Vagina (tissue), 2 donors: ENCODE measurements at regions not wholly inside any gene's neighbourhood (a gene's known extent, or its start where the extent isn't known, plus 50 kb on each side); places are given as distances from the start of the nearest gene placed in this dataset.

Experiments used
- DNase-seq, 2 donors: peaks; one replicate each; pipeline ENCODE4 v3.0.0-alpha.2; 2017; ENCODE audit errors: extremely low spot score in 2 of 2
- H3K27ac ChIP-seq: fragments of 200-600 bp; sonication (generic); one replicate; pipeline ENCODE4 v1.5.1; 2019
- H3K27me3 ChIP-seq: fragments of 200-600 bp; sonication (generic); one replicate; pipeline ENCODE4 v1.5.1; 2019
- H3K36me3 ChIP-seq, 2 donors: fragments of 200-600 bp; sonication (generic); one replicate each; pipeline ENCODE4 v1.5.1; 2017 to 2019
- H3K4me1 ChIP-seq: fragments of 200-600 bp; sonication (generic); one replicate; pipeline ENCODE4 v1.5.1; 2019
- H3K4me3 ChIP-seq, 2 donors: fragments of 200-600 bp; sonication (generic); 1 replicate in 1 of 2; 2 replicates in 1 of 2; pipeline ENCODE4 v1.5.1; 2016 to 2019
- H3K9me3 ChIP-seq: fragments of 200-600 bp; sonication (generic); one replicate; pipeline ENCODE4 v1.5.1; 2019
- POLR2A ChIP-seq, 2 donors: fragments of 450-650 bp; IDR thresholded peaks; one replicate each; pipeline ENCODE4 v1.6.1; 2017; ENCODE audit warnings: antibody characterized with exemption in 2 of 2, mild to moderate bottlenecking in 2 of 2, moderate library complexity in 2 of 2
- POLR2AphosphoS5 ChIP-seq, 2 donors: sonication (generic); formaldehyde crosslinking; IDR thresholded peaks; one replicate each; pipeline ENCODE4 v1.9.0; 2017; ENCODE audit warnings: antibody characterized with exemption in 2 of 2, mild to moderate bottlenecking in 2 of 2, low read depth in 1 of 2; ENCODE audit not compliant: insufficient read depth in 1 of 2
- intact Hi-C: fragments of 100-400 bp; cut with DNase I; formaldehyde crosslinking; loops from one replicate; pipeline ENCODE4 v1.15.1; 2023
- TF ChIP-seq, protein P1 (sequence below), 3 experiments: fragments of 450-650 bp in 2 of 3; fragments of 200-600 bp in 1 of 3; sonication (generic) in 1 of 3; IDR thresholded peaks; one replicate each; pipeline ENCODE4 v1.5.1; 2017 to 2019; ENCODE audit warnings: antibody characterized with exemption in 3 of 3, mild to moderate bottlenecking in 2 of 3, moderate library complexity in 2 of 3

DNA sequence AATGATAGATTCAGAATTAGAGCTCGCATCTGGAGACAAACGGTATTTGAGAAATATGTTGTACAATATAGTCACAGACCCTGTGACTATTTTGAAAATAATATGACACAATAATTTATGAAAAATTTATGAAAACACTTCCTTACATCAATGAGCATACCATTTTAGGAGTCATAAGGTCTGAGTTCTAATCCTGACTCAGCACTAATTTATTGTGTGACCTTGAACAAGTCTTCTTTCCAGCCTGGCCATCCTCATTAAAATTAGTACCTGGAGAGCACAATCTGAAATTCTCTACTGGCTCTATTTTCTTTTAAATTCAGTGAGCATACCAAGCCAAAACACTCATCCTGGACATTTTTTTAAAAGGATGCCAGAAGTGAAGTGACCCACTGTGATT, 622.3 kb downstream of the SMARCA1 start:
- intact Hi-C loops: no loop called here

DNA sequence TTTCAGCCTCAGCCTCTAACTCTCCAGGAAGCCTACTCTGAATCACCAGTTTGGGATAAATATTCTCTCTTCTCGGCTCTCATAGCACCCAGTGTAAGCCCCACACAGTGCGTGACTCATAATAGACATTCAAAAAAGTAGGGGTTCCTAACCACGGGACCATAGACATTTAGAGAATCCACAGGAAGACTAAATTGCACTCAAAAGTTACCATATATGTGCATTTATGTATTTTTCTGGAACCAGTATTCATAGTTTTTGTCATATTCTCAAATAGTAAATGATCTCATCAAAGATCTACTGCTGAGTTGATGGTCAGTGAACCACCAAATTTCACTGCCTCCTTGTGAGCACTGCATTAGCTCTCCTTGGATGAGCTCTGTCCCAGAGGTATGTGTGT, 625.7 kb downstream of the SMARCA1 start:
- H3K4me1 ChIP-seq: no peaks in the 10 kb centered on the region
- DNase-seq: no peak
- no peaks in the 10 kb centered on the region for H3K36me3 ChIP-seq
- TF ChIP-seq POLR2A (IDR thresholded peaks at IDR 0.05): no peak
- TF ChIP-seq POLR2AphosphoS5 (IDR thresholded peaks at IDR 0.05; ENCODE audit: insufficient read depth in 1 of 2, low read depth in 1 of 2): no peak
- TF ChIP-seq, protein P1, sequence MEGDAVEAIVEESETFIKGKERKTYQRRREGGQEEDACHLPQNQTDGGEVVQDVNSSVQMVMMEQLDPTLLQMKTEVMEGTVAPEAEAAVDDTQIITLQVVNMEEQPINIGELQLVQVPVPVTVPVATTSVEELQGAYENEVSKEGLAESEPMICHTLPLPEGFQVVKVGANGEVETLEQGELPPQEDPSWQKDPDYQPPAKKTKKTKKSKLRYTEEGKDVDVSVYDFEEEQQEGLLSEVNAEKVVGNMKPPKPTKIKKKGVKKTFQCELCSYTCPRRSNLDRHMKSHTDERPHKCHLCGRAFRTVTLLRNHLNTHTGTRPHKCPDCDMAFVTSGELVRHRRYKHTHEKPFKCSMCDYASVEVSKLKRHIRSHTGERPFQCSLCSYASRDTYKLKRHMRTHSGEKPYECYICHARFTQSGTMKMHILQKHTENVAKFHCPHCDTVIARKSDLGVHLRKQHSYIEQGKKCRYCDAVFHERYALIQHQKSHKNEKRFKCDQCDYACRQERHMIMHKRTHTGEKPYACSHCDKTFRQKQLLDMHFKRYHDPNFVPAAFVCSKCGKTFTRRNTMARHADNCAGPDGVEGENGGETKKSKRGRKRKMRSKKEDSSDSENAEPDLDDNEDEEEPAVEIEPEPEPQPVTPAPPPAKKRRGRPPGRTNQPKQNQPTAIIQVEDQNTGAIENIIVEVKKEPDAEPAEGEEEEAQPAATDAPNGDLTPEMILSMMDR (IDR thresholded peaks at IDR 0.05): no peak
- intact Hi-C loops: no loop called here
- H3K9me3 ChIP-seq: no peaks in the 10 kb centered on the region
- H3K4me3 ChIP-seq: no peak overlapping the region
- no peaks in the 10 kb centered on the region for H3K27me3 ChIP-seq
- no peak overlapping the region for H3K27ac ChIP-seq

More for the DNA sequence above, 622.3 kb downstream of the SMARCA1 start:
- no peak overlapping the region for H3K4me3 ChIP-seq
- no peaks in the 10 kb centered on the region for H3K9me3 ChIP-seq
- H3K4me1 ChIP-seq: no peaks in the 10 kb centered on the region
- no peak overlapping the region for H3K27ac ChIP-seq
- no peak for DNase-seq
- no peaks in the 10 kb centered on the region for H3K27me3 ChIP-seq
- H3K36me3 ChIP-seq: no peaks in the 10 kb centered on the region
- no peak for TF ChIP-seq POLR2A (IDR thresholded peaks at IDR 0.05)
- TF ChIP-seq, protein P1 (IDR thresholded peaks at IDR 0.05): no peak
- no peak for TF ChIP-seq POLR2AphosphoS5 (IDR thresholded peaks at IDR 0.05; ENCODE audit: insufficient read depth in 1 of 2, low read depth in 1 of 2)

DNA sequence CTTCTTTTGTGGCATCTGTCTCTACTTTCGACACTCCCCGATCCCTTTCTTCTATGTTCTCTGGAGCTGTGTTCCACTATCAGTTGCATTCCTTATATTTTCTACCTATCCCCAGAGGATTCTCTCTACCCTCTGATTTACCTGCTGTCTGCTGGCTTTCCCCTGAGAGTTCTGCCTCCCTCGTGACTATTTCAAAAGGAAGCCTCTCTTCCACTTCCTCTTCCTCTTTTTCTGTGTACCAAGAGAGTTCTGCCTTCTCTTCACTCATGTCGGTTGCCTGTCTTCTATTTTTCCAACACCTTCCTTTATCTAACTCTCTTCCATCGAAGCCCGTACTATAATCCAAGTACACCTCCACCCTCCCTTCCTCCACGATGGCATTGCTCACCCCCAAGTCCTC, 631.7 kb downstream of the SMARCA1 start:
- intact Hi-C loops: no loop called here
- Histone ChIP-seq H3K4me3 (no peak overlapping the region), H3K27ac (no peak overlapping the region), H3K27me3 (no peaks in the 10 kb centered on the region), H3K9me3 (no peaks in the 10 kb centered on the region), H3K36me3 (no peaks in the 10 kb centered on the region), H3K4me1 (no peaks in the 10 kb centered on the region)
- no peak for DNase-seq
- TF ChIP-seq POLR2AphosphoS5 (IDR thresholded peaks at IDR 0.05; ENCODE audit: insufficient read depth in 1 of 2, low read depth in 1 of 2) (no peak), POLR2A (IDR thresholded peaks at IDR 0.05) (no peak)
- TF ChIP-seq, protein P1 (IDR thresholded peaks at IDR 0.05): no peak

DNA sequence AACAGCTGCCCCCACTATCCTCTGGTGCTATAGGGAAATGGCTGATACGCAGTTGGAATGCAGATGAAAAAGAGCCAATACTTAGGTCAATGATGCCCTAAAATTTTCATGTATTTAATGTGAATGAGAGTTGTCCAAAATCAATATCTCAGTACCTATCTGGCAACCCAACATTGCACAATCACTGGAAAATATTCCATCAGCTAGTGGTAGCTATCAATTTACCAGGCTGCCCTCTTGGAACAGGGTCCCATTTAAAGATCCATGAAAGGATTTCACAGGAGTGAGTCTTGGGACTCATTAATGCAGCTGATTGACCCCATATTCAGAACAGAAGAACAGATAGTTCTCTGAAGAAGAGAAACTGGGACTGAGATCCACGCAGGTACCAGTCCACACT, 638.9 kb downstream of the SMARCA1 start:
- no peaks in the 10 kb centered on the region for H3K9me3 ChIP-seq
- DNase-seq: no peak
- no peaks in the 10 kb centered on the region for H3K36me3 ChIP-seq
- TF ChIP-seq POLR2AphosphoS5 (IDR thresholded peaks at IDR 0.05; ENCODE audit: insufficient read depth in 1 of 2, low read depth in 1 of 2) (no peak), POLR2A (IDR thresholded peaks at IDR 0.05) (no peak)
- TF ChIP-seq, protein P1 (IDR thresholded peaks at IDR 0.05): no peak
- H3K27me3 ChIP-seq: no peaks in the 10 kb centered on the region
- H3K4me3 ChIP-seq: no peak overlapping the region
- intact Hi-C loops: no loop called here
- no peak overlapping the region for H3K27ac ChIP-seq
- no peaks in the 10 kb centered on the region for H3K4me1 ChIP-seq

DNA sequence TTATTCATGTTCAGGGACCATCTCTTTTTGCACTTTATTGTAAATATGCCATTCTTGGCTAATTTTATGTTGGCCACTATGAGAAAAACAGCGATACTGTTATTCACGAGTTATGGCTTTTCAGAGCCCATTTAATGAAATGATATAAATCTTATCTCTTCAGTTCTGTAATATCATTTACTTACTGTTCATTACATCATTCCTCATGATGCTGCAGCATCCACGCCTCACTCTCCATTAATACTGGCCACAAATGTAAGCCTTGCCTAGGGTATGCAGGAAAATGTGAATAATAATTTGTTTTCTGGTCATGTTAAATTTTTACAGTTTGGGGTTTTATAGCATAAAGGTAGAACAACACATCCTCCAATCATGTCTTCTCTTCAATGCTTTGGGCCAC, 639.6 kb downstream of the SMARCA1 start:
- Histone ChIP-seq H3K27me3 (no peaks in the 10 kb centered on the region), H3K4me1 (no peaks in the 10 kb centered on the region)
- TF ChIP-seq POLR2A (IDR thresholded peaks at IDR 0.05): no peak
- TF ChIP-seq, protein P1 (IDR thresholded peaks at IDR 0.05): no peak

More for the DNA sequence above, 639.6 kb downstream of the SMARCA1 start:
- Histone ChIP-seq H3K4me3 (no peak overlapping the region), H3K27ac (no peak overlapping the region), H3K9me3 (no peaks in the 10 kb centered on the region), H3K36me3 (no peaks in the 10 kb centered on the region)
- DNase-seq: no peak
- intact Hi-C loops: no loop called here
